HG03469 (cell line): ENCODE measurements at regions not wholly inside any gene's neighbourhood (a gene's known extent, or its start where the extent isn't known, plus 50 kb on each side); places are given as distances from the start of the nearest gene placed in this dataset.
A peak's percentile ranks its signal among the peaks of the same experiment; 100 is the strongest.
"Not testable (repeated sequence)": the region's sequence is repeated elsewhere in the genome, so short reads cannot be mapped to it uniquely, and the experiment has no call there.

ENCODE experiments used
- ATAC-seq: cut with Tn5 transposase; IDR thresholded peaks from one replicate; pipeline ENCODE4 v1.9.1; 2021; ENCODE audit warnings: mild to moderate bottlenecking, moderate library complexity, moderate number of reproducible peaks; ENCODE audit not compliant: unreplicated experiment

DNA sequence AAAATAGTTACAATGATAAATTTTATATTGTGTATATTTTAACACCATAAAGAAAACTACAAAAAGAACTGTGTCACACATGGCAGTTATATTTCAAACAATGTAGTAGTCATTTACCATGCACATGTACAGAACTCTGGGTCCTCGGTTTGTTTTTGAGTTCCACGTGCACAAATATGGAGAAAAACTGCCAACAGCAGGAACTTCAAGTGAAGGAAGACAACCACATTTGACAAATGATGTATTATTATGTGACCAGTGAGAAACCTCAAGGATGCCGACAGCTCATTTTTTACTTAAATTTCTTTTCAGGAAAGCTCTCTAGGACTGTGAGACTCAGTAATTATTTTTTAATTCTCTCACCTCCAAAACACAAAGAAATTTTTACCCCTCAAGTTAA is 244.2 kb upstream of the USP15 start:
- no peak for ATAC-seq

- no peak for ATAC-seq
Measured at GRCh38 chr12:62021808-62022207, 238.4 kb upstream of the USP15 start.

GRCh38 chr12:62028536-62028935 is 231.7 kb upstream of the USP15 start:
- ATAC-seq = no peak

DNA sequence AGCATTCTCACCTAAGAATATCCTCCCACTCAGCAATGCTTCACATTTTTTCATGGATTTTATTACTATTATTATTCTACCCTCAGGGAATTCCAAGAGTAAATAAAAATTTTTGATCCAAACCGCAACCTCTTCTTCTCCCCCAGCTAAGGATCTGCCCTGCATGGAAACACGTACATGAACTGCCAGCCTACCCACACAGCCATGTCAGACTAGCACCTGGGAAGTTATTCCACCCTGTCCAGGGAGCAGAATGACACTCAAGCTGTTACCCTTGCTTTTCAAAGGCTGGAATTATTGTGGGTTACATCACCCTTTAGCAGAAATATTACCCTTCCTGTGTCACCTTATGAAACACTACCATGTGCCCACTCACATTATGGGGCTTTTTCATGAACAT is 227.3 kb upstream of the USP15 start:
- ATAC-seq = no peak

DNA sequence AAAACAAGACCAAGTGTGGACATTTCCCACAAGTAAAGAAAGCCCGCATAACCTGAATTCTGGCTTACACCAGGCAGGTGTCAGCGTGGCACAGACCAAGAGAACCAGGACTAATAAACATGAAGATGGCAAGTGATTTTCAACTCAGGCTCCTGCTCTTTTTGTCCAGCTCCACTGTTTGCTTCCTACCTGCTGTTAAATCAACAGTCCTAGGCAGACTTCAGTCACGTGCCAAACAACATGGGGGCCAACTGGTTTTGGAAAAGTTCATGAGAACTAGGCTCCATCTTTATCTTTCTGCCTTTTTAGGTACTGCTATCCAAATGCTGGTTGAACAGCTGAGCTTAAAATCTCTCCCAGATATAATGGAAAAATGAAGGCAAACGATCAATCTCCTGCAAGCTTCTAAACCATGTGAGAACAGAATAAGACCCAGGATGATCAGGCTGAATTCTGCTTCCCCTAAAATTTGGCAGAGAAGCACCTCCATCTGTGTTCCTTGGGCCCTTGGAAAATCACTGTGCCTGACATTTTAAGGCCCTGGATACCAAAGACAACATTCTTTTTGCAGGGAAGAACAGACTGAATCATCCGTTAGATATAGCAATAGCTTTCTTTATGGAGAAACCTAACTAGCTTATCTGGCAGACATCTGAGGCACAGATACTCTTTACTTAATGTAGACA is 215.6 kb upstream of the USP15 start:
- ATAC-seq = no peak

DNA sequence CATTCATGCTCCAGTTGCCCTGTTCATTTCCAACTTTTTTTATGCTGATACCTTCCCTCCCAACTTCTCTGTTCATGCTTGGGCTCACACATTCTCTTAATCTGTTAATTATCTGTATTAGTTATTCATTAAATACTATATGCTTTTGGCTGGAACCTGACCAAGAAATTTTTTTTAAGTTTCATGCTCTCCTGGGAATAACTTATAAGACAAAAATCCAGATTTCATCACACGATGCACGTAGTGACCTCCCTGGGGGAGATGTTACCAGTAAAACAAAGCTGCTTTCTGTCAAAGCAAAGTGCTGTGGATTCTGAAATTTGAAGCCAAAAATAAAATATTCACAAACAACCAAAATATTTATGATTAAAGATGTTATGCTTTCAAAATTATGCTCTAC is 215.0 kb upstream of the USP15 start:
- ATAC-seq = no peak

- ATAC-seq = no peak
Measured at GRCh38 chr12:62050785-62051184, 209.4 kb upstream of the USP15 start.

- ATAC-seq = no peak
Measured at GRCh38 chr12:62069976-62070375, 190.2 kb upstream of the USP15 start.

DNA sequence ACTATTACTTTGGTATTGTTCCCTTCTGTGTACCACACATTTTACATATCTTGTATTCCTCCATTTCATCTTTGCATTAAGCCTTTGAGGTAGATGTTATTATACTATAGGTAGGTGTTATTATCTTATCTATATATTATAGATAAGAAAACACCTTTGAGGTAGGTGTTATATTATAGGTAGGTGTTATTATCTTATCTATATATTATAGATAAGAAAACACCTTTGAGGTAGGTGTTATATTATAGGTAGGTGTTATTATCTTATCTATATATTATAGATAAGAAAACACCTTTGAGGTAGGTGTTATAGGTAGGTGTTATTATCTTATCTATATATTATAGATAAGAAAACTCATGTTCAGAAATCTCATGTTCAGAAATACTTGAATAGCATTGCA is 187.0 kb upstream of the USP15 start:
- ATAC-seq = not testable (repeated sequence)

GRCh38 chr12:62075870-62076269 is 184.3 kb upstream of the USP15 start:
- ATAC-seq = peak; percentile 69

- no peak for ATAC-seq
Measured at GRCh38 chr12:62078020-62078419, 182.2 kb upstream of the USP15 start.

- ATAC-seq = no peak
Measured at GRCh38 chr12:62082448-62082847, 177.8 kb upstream of the USP15 start.

DNA sequence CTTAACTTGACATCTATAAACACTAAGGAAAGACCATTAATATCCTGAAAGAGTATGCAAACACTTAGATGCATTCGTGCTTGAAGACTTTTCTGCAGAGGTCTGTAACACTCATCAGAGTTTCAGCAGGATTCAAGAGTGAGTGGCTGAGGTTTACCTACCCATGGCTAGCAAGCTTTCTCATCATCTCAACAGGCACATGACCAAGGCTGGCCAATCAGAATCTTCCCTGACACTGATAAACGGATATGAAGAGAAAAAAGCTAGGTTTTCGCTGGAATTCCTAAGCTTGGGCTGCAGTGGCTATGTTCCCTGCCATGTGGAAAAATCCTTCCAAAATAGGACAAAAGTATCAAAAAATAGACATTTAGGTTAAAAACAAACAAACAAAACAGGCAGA is 162.1 kb upstream of the USP15 start:
- no peak for ATAC-seq

GRCh38 chr12:62103748-62104147 is 156.5 kb upstream of the USP15 start:
- ATAC-seq = no peak

DNA sequence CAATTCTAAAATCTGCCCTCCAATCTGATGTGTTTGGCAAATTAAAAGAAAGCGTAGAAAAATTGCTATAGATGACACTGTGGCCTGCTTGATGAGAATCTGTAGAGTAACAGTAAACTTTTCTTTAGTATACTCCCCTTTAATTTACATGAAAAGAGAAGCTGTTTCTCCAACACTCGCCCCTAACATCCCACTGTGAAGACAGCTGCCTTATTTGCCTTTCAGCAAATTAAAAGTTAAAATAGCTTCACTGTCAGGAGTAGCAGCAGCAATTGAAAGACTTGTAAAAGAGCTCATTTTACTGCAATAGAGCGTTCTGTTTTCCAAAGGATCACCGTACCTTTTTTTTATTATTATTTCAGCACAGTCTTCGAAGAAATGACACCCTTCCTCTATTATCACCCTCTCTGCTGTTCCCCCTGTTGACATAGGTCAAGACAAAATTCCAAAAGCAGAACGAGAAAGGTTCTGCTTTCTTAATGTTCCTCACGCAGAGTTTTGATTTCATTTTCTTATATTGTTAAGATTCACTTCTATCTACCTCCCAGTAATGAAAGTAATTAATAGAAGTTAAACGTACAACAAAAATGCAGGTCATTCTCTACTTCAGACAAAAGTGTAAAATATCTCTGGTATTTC is 153.5 kb upstream of the USP15 start:
- ATAC-seq = no peak

GRCh38 chr12:62113366-62114011 is 146.7 kb upstream of the USP15 start:
- ATAC-seq = no peak

GRCh38 chr12:62116986-62117385 is 143.2 kb upstream of the USP15 start:
- ATAC-seq = no peak

DNA sequence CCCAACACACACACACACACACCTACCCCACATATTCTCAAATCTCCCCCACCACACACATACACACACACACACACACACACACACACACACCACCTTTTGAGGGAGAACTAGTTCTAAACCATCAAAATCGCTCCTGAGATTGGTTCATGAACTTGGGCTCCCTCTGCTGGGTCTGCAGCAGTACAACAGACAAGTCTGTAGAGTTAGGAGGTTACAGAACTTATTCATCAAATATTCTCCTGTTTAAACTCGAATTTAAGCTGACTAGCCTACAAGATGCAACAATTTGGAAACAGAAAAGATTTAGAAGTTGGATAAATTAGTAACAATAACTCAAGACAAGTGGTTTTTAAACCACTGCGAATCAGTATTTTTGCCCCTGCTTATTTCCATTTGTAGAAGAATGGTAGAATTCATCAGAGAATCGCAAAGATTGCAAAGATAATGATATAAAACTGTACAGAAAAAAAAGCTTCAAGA is 136.4 kb upstream of the USP15 start:
- ATAC-seq = peak; percentile 87

DNA sequence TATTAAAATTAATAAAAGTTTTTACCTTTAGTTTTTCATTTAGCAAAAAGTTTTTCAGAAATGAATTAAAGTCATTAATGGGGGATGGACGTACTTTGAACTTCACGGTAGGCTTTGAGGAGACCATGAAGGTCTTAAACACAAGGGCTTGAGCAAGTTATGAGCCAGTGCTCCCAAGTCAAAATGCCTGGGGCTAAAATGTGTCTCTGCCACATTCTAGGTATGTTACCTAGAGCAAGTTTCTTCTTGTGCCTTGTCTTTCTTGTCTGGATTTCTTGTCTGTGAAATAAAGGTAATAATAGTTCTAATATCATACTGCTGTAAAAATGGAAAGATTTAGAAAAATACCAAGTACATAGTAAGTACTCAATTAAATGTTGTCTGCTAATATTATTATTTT is 132.7 kb upstream of the USP15 start:
- ATAC-seq = no peak

DNA sequence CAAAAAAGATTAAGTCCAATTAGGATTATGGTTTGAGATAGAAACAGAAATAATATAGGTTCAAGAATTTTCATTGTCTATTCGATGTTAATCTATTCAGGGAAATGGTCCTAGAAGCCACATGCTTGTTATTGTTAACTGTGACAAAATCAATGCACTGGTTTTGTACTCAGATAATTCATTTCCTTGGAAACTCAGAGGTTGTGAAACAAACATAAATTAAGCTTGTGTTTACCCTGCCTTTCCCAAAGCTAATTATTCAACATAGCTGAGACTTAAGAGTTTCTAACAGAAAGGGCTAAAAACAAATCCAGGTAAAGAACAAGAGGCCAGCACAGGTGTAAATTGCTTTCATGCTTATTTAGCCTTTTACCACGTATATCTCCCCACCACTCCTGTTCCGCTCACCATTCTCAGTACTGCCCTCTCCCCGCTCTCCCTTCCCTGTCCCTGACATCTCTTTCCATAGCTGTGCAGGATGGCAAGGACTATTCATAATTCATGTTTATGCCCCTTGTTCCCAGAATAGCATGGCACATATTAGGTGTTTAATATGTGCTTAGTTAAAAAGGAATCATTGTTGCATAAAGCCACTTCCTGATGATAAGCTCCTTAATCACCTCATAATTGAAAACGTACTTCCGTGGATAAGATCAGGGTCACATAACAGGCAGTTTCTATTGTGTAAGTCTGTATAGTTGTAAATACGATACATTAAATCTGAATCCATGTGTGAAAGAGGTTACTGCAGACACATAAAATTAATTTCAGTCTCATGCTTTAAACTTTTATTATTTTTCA is 131.8 kb upstream of the USP15 start:
- no peak for ATAC-seq

DNA sequence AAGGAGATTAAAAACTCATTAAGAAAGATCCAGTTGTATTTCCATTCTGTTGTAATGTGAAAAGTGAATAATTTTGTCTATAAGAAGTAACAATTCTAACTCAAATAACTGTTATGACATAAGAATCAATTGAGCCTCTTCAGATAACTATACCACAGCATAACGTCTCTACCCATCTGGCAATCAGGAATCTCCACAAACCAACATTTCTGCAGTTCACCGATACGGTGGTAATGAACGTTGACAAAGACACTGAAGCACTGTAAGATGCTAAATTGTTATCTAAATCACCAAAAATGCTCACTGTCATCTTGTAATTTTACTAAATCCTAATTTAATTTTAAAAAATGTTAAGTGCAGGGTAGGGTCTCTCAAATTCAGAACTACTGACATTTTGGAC is 130.9 kb upstream of the USP15 start:
- ATAC-seq = no peak
